WERI-Rb-1 (cell line): ENCODE measurements at regions not wholly inside any gene's neighbourhood (a gene's known extent, or its start where the extent isn't known, plus 50 kb on each side); places are given as distances from the start of the nearest gene placed in this dataset.

Experiments
- DNase-seq: peaks from one replicate; pipeline ENCODE4 v3.0.0-alpha.2; 2020
- H3K27ac ChIP-seq: fragments of 250-450 bp; sonication (Bioruptor Pico); 2 replicates; pipeline ENCODE4 v1.5.1; 2020; ENCODE audit warnings: mild to moderate bottlenecking, moderate library complexity
- H3K27me3 ChIP-seq: fragments of 250-450 bp; sonication (Bioruptor Pico); 2 replicates; pipeline ENCODE4 v1.5.1; 2021; ENCODE audit warnings: mild to moderate bottlenecking, low read depth, moderate library complexity; ENCODE audit not compliant: insufficient read depth, severe bottlenecking
- H3K36me3 ChIP-seq: fragments of 250-450 bp; sonication (Bioruptor Pico); 2 replicates; pipeline ENCODE4 v1.5.1; 2020; ENCODE audit warnings: mild to moderate bottlenecking, moderate library complexity
- H3K4me3 ChIP-seq: 2 replicates; pipeline ENCODE4 v1.5.1; 2011; ENCODE audit warnings: low read depth, mild to moderate bottlenecking, control low read depth, low read length
- H3K9me3 ChIP-seq: fragments of 250-450 bp; sonication (Bioruptor Pico); 2 replicates; pipeline ENCODE4 v1.5.1; 2021; ENCODE audit warnings: mild to moderate bottlenecking, moderate library complexity; ENCODE audit not compliant: severe bottlenecking
- TF ChIP-seq, protein P1 (sequence below): IDR thresholded peaks from 2 replicates; pipeline ENCODE4 v1.5.1; 2011; ENCODE audit warnings: low read depth, mild to moderate bottlenecking, control low read depth, inconsistent platforms, low read length

GRCh38 chr4:32073542-32073941 is 1353.4 kb downstream of the PCDH7 start:
- Histone ChIP-seq H3K4me3 (no peak overlapping the region), H3K27me3 (no peaks in the 10 kb centered on the region), H3K9me3 (no peaks in the 10 kb centered on the region), H3K27ac (no peak overlapping the region), H3K36me3 (no peaks in the 10 kb centered on the region)
- TF ChIP-seq, protein P1, sequence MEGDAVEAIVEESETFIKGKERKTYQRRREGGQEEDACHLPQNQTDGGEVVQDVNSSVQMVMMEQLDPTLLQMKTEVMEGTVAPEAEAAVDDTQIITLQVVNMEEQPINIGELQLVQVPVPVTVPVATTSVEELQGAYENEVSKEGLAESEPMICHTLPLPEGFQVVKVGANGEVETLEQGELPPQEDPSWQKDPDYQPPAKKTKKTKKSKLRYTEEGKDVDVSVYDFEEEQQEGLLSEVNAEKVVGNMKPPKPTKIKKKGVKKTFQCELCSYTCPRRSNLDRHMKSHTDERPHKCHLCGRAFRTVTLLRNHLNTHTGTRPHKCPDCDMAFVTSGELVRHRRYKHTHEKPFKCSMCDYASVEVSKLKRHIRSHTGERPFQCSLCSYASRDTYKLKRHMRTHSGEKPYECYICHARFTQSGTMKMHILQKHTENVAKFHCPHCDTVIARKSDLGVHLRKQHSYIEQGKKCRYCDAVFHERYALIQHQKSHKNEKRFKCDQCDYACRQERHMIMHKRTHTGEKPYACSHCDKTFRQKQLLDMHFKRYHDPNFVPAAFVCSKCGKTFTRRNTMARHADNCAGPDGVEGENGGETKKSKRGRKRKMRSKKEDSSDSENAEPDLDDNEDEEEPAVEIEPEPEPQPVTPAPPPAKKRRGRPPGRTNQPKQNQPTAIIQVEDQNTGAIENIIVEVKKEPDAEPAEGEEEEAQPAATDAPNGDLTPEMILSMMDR, result no peak
- no peak for DNase-seq

DNA sequence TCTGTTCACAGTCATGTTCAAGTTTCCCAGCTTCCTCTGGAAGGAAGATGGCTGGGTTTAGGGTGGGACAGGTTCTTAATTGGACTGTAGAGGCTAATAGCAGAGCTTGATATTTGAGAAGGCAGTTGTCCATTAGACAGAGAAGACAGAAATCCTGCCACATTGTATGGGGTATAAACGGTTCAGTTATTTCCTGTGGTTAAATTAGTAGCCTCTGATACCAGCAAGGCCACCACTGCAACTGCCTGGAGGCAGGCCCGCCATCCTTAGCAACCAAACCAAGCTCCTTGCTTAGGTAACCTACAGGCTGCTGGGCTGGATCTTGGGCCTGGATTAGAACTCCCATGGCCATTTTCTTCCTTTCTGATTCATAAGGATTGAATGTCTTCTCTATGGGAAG is 1367.0 kb downstream of the PCDH7 start:
- no peak overlapping the region for H3K4me3 ChIP-seq
- no peaks in the 10 kb centered on the region for H3K36me3 ChIP-seq
- TF ChIP-seq, protein P1, result no peak
- no peaks in the 10 kb centered on the region for H3K27me3 ChIP-seq
- DNase-seq, result no peak
- H3K9me3 ChIP-seq, result peaks cover 4% of the 10 kb centered on the region
- H3K27ac ChIP-seq, result no peak overlapping the region

GRCh38 chr4:32094987-32095386 is 1374.8 kb downstream of the PCDH7 start:
- TF ChIP-seq, protein P1, result no peak
- no peaks in the 10 kb centered on the region for H3K9me3 ChIP-seq
- no peak for DNase-seq
- no peaks in the 10 kb centered on the region for H3K36me3 ChIP-seq
- no peak overlapping the region for H3K27ac ChIP-seq
- H3K4me3 ChIP-seq, result no peak overlapping the region
- H3K27me3 ChIP-seq, result no peaks in the 10 kb centered on the region

GRCh38 chr4:32102896-32103295 is 1382.7 kb downstream of the PCDH7 start:
- TF ChIP-seq, protein P1, result no peak
- H3K27me3 ChIP-seq, result no peaks in the 10 kb centered on the region

GRCh38 chr4:32106767-32107166 is 1386.6 kb downstream of the PCDH7 start:
- H3K4me3 ChIP-seq, result no peak overlapping the region
- DNase-seq, result no peak
- no peaks in the 10 kb centered on the region for H3K9me3 ChIP-seq
- H3K27me3 ChIP-seq, result no peaks in the 10 kb centered on the region
- H3K27ac ChIP-seq, result no peak overlapping the region
- no peaks in the 10 kb centered on the region for H3K36me3 ChIP-seq
- TF ChIP-seq, protein P1, result no peak

More at GRCh38 chr4:32102896-32103295, 1382.7 kb downstream of the PCDH7 start:
- no peak for DNase-seq
- Histone ChIP-seq H3K9me3 (no peaks in the 10 kb centered on the region), H3K4me3 (no peak overlapping the region), H3K36me3 (no peaks in the 10 kb centered on the region), H3K27ac (no peak overlapping the region)

- Histone ChIP-seq H3K27me3 (no peaks in the 10 kb centered on the region), H3K4me3 (no peak overlapping the region), H3K36me3 (no peaks in the 10 kb centered on the region), H3K9me3 (no peaks in the 10 kb centered on the region), H3K27ac (no peak overlapping the region)
- DNase-seq, result no peak
- TF ChIP-seq, protein P1, result no peak
Observed at GRCh38 chr4:32112891-32113290, 1392.7 kb downstream of the PCDH7 start.
